K562 (cell line): ENCODE measurements at regions not wholly inside any gene's neighbourhood (a gene's known extent, or its start where the extent isn't known, plus 50 kb on each side); places are given as distances from the start of the nearest gene placed in this dataset.

ENCODE experiments used
- BACH1 ChIP-seq: fragments of 200-800 bp; sonication (Bioruptor generic); IDR thresholded peaks from 2 replicates; pipeline ENCODE4 v1.6.1; 2016; ENCODE audit warnings: missing genetic modification characterization, missing compliant biosample characterization
- CAMTA2 ChIP-seq: fragments of 250-450 bp; sonication (Bioruptor Pico); conservative IDR thresholded peaks from 2 replicates; pipeline ENCODE4 v1.5.1; 2022
- CREM ChIP-seq: IDR thresholded peaks from 2 replicates; pipeline ENCODE4 v1.6.1; 2014; ENCODE audit warnings: antibody characterized with exemption, low read depth
- CXXC5 ChIP-seq: fragments of 250-450 bp; sonication (Bioruptor Pico); IDR thresholded peaks from 2 replicates; pipeline ENCODE4 v1.8.0; 2022; ENCODE audit warnings: inconsistent platforms, mild to moderate bottlenecking, moderate library complexity
- DIDO1 ChIP-seq: fragments of 450-650 bp; IDR thresholded peaks from 2 replicates; pipeline ENCODE4 v1.6.1; 2016; ENCODE audit warnings: low read depth, missing biosample characterization, missing genetic modification characterization
- FOXK2 ChIP-seq, 2 experiments: fragments of 450-650 bp; IDR thresholded peaks in 1 of 2; conservative IDR thresholded peaks in 1 of 2; 2 replicates each; pipeline ENCODE4 v1.6.1; 2016; ENCODE audit warnings: low read depth in 2 of 2, mild to moderate bottlenecking in 1 of 2
- LCOR ChIP-seq: sonication (generic); formaldehyde crosslinking; IDR thresholded peaks from 2 replicates; pipeline ENCODE4 v1.8.0; 2022; ENCODE audit warnings: mild to moderate bottlenecking, missing genetic modification reagents
- MGA ChIP-seq: fragments of 450-650 bp; IDR thresholded peaks from 2 replicates; pipeline ENCODE4 v1.6.1; 2016; ENCODE audit warnings: mild to moderate bottlenecking, moderate library complexity
- NFIC ChIP-seq: fragments of 450-650 bp; IDR thresholded peaks from 2 replicates; pipeline ENCODE4 v1.6.1; 2017; ENCODE audit warnings: mild to moderate bottlenecking, inconsistent platforms
- POLR2B ChIP-seq: fragments of 450-650 bp; IDR thresholded peaks from 2 replicates; pipeline ENCODE4 v1.6.1; 2018; ENCODE audit warnings: low read depth; ENCODE audit not compliant: partially characterized antibody
- RBFOX2 ChIP-seq: fragments of 200-400 bp; formaldehyde crosslinking; IDR thresholded peaks from 2 replicates; pipeline ENCODE4 v1.6.1; 2017; ENCODE audit warnings: low read depth, mild to moderate bottlenecking, low read length, moderate library complexity
- SNIP1 ChIP-seq: fragments of 450-650 bp; IDR thresholded peaks from 2 replicates; pipeline ENCODE4 v1.7.1; 2017; ENCODE audit warnings: low read depth, mild to moderate bottlenecking
- TAF1 ChIP-seq: IDR thresholded peaks from 2 replicates; pipeline ENCODE4 v1.6.1; 2011; ENCODE audit warnings: mild to moderate bottlenecking, low read length, moderate library complexity; ENCODE audit not compliant: insufficient read depth, control insufficient read depth, severe bottlenecking; ENCODE audit errors: extremely low read depth
- ZNF165 ChIP-seq: fragments of 250-450 bp; sonication (Bioruptor Pico); IDR thresholded peaks from 2 replicates; pipeline ENCODE4 v1.4.0; 2020; ENCODE audit warnings: borderline replicate concordance
- ZNF280B ChIP-seq: fragments of 250-450 bp; sonication (Bioruptor Pico); IDR thresholded peaks from 2 replicates; pipeline ENCODE4 v1.5.1; 2021; ENCODE audit warnings: mild to moderate bottlenecking

DNA sequence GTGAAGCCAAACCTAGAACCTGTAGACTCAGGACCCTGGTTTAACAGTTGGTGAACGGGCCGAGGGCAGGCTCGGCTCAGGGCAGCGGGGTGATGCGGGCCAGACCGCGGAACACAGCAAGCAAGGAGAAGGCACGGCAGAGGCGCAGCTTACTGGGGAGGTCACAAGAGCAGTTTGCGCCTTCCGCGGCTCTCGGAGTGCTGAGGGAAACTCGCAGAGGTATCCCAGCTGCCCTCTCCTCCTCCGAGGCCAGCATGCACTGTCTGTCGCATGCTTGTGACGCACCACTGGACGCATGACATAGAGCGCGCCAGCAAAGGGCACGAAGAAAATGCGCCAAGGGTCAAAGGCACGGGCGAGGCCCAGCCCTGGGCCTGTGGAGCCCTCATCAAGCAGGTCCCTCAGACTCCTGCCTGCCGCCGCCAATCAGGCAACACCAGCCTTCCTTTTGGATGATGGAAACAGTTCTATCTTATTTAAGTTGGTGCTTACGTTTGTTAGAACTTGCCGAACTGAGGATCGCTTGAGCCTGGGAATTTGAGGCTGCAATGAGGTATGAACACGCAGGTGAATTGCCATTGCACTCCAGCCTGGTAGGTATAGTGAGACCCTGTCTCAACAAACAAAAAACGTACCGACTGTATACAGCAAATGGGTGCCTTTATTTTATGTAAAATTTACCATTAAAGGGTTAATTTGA is 574.3 kb upstream of the GHITM start (continued):
- TF ChIP-seq MGA, result peak; percentile 43; the same call in 1 of the 2 replicates
- TF ChIP-seq SNIP1, result no peak
- TF ChIP-seq ZNF165 (CRISPR knock-in tag), result no peak
- no peak for TF ChIP-seq FOXK2 (conservative IDR thresholded peaks at IDR 0.05 in 1 of 2, IDR thresholded peaks at IDR 0.05 in 1 of 2; ENCODE audit: low read depth in 2 of 2)
- TF ChIP-seq NFIC, result no peak
- TF ChIP-seq CAMTA2, result no peak
- peak; percentile 46; the same call in 1 of the 2 replicates for TF ChIP-seq DIDO1 (tag)
- no peak for TF ChIP-seq BACH1 (tag)
- peak; percentile 94 for TF ChIP-seq CREM
- TF ChIP-seq RBFOX2, result 0 out of 2 replicates have a peak, but pooled peaks have one; percentile 23
- TF ChIP-seq CXXC5 (CRISPR knock-in tag), result 0 out of 2 replicates have a peak, but pooled peaks have one; percentile 32
- TF ChIP-seq POLR2B, result no peak
- TF ChIP-seq LCOR (CRISPR knock-in tag), result 0 out of 2 replicates have a peak, but pooled peaks have one; percentile 53
- no peak for TF ChIP-seq TAF1
- no peak for TF ChIP-seq ZNF280B
